ENCODE measurements at regions not wholly inside any gene's neighbourhood (a gene's known extent, or its start where the extent isn't known, plus 50 kb on each side); places are given as distances from the start of the nearest gene placed in this dataset.
A peak's percentile ranks its signal among the peaks of the same experiment; 100 is the strongest.
"Not testable (repeated sequence)": the region's sequence is repeated elsewhere in the genome, so short reads cannot be mapped to it uniquely, and the experiment has no call there.

GRCh38 chr5:91241460-91241859, 141.7 kb downstream of the ARRDC3 start:
- DNase-seq (ENCODE audit: low spot score), result not testable (repeated sequence)

GRCh38 chr5:91240175-91240574, 142.9 kb downstream of the ARRDC3 start:
- DNase-seq (ENCODE audit: low spot score), result no peak

GRCh38 chr5:91235271-91235694, 147.8 kb downstream of the ARRDC3 start:
- no peak for DNase-seq (ENCODE audit: low spot score)

DNA sequence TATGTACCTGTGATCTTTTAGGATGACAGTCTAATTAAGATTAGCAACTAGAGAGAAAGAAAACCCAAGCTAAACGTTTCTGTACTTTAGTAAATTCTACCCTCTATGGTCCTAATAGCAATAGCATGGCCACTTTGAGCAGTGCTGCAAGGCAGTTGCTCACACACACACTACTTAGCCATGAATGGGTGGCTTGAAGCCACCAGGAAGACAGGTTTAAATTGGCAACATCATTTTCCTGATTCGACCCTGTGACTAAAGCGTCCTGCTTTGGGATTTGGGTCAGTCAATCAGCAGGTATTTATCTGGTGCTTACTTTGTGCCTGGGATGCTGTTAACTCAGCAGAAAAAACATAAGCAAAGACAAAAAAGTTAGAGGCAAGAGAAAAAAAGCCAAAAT, 150.6 kb downstream of the ARRDC3 start:
- DNase-seq (ENCODE audit: low spot score), result no peak

GRCh38 chr5:91229031-91229727, 153.9 kb downstream of the ARRDC3 start:
- no peak for DNase-seq (ENCODE audit: low spot score)

- DNase-seq (ENCODE audit: low spot score), result no peak
Measured at GRCh38 chr5:91228188-91228587, 154.9 kb downstream of the ARRDC3 start.

DNA sequence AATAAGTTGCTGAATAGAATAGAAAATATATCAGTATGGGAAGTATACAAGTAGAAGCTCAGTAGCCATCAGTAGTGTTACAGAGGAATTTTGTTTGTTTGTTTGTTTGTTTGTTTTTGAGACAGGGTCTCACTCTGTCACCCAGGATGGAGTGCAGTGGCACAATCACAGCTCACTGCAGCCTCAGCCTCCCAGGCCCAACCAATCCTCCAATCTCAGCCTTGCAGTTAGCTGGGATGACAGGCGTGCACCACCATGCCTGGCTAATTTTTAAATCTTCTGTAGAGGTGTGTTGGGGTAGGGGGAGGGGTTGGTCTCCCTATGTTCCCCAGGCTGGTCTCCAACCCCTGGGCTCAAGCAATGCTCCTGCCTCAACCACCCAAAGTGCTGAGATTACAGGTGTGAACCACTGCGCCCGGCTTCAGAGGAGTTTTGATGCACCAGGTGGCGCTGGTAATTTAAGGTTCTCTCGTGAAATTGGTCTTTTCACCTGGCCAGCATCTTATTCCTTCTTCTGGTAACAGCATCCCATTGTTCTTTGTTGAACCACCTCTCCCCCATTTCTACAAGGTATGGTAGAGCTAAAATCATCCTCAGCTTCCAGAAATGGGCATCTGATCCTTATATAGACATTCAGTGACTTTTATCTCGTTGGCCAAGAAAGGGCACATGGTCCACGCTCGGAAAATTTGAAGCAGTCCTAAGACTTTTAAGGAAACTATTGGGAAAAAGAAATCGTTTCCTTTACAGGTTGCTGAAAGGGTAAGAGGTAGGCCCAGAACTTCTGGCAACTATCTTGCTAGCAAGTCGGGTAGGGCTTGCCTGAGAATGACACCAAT, 157.1 kb downstream of the ARRDC3 start:
- peak; percentile 68 for DNase-seq (ENCODE audit: low spot score)

DNA sequence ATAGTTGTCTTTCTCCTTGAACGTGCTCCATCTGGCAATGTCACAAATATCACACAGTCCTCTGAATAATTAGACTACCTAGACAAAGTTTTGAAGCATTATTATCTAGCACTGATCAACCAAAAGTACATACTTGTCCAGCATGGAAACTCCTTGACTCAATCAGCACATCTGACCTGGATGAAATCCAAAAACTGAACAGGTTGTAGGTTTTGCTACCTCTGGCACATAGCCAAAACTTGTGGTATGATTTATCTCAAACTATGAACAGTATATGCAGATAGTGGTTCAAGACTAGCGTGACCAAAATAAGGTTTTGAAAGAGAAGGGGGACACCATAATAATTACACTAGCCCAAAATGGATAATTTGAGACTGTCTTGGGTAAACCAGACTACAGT, 158.1 kb downstream of the ARRDC3 start:
- no peak for DNase-seq (ENCODE audit: low spot score)

DNA sequence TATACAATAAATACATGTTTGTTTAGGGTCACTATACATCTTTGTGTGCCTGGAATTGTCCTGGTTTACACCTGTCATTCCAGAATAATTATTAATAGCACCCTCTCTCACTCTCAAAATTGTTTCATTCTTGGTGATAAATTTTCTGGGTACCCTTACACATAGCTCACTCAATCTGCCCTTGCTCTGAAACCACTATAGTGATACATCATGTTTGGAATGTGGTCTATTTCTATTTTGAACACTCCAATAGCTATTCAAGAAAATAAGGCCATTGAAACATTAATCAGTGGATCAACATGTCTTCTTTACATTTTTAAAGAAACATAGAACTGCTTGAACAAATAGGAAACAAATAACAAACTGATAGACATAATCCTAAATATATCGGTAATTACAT, 158.7 kb downstream of the ARRDC3 start:
- DNase-seq (ENCODE audit: low spot score), result no peak

DNA sequence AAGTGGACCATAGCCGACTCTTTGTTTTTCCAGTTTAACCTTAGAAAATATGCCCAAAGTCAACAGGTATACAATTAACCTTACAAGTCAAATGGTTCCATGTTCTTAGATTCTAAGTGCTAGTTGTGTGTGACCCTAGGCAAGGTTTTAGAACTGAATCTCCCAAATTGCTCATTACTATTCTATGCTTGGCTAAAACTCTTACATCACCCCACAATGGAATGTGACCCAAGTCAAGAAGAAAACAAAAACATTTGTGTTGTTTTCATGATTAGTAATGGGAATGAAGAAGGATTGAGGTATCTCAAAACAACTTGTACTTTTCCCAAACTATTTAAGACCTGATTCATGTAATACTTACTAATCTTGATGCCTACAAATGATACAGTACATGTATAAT, 159.2 kb downstream of the ARRDC3 start:
- DNase-seq (ENCODE audit: low spot score), result no peak

DNA sequence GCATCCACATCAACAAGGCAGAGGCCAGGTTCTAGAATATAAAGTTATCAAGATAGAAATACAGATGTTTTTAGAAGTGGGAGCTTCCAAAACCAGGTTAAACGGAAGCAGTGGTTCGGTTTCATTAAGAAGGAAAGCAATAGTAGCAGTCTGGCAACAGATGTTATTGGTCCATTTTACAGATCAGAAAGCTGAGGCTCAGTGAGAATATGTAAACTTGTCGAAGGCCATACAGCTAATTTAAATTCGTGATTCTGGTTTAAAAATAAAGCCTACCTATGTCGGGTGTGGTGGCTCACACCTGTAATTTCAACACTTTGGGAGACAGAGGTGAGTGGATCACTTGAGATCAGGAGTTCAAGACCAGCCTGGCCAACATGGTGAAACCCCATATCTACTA, 160.6 kb downstream of the ARRDC3 start:
- no peak for DNase-seq (ENCODE audit: low spot score)

- DNase-seq (ENCODE audit: low spot score), result no peak
Measured at GRCh38 chr5:91221917-91222316, 161.2 kb downstream of the ARRDC3 start.

- DNase-seq (ENCODE audit: low spot score), result no peak
Measured at GRCh38 chr5:91219803-91220371, 163.2 kb downstream of the ARRDC3 start.

DNA sequence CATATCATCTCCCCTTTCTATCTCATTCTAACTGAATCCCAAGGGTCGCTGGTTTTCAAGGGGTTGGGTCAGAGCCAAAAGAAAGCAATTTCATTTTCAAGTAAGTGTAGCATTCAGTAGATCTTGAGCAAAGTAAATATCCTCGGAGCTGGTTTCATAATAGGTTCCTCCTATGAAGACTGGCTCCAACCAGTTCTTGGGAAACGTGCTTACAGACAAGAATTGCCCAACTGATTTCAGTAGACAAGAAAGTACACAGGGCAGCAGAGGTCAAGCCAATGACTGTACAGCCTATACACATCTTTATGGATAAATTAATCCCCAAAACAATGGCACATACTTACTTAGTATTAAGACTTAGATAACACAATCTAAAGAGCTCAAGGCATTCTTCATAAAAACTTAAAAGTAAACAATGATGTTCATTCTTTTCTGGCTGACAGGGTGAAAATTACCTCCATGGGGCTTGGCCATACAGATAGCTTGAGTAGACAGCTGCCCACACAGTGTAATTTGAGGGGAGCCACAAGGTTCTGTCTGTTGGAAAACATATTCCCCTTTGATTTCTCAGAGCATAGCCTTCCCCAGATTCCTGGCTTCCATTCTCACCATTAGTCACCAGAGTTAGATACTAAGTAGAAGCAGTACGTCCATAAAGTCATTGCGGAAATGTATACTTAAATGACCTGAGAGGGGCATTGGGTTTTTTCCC, 163.9 kb downstream of the ARRDC3 start:
- DNase-seq (ENCODE audit: low spot score), result no peak

DNA sequence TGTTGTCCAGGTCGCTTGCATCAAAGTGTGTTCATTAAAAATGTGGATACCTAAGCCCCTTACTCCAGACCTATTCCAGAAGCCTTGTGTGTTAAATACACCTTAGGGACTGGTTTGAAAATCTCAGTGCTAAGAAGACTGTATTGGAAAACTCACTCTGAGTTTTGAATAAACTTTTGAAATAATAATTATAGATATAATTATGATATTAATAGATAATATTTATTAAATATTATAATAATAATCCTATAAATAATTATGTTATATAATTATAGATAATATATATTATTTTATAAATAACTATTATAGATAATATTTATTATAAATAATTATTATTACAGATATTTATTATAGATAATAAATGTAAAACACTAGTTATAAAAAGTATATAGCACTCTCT, 165.3 kb downstream of the ARRDC3 start:
- no peak for DNase-seq (ENCODE audit: low spot score)

GRCh38 chr5:91214571-91214970, 168.5 kb downstream of the ARRDC3 start:
- no peak for DNase-seq (ENCODE audit: low spot score)

Data from SW480 (cell line).